Fibroblast of skin of abdomen (primary cell): ENCODE measurements at regions not wholly inside any gene's neighbourhood (a gene's known extent, or its start where the extent isn't known, plus 50 kb on each side); places are given as distances from the start of the nearest gene placed in this dataset.

Experiments
- DNase-seq: peaks from one replicate; pipeline ENCODE4 v3.0.0-alpha.2; 2013

- no peak for DNase-seq
Observed at GRCh38 chr2:60292242-60292641, 261.2 kb downstream of the BCL11A start.

- no peak for DNase-seq
Observed at GRCh38 chr2:60290509-60290908, 262.9 kb downstream of the BCL11A start.

GRCh38 chr2:60285626-60286316 lies 267.7 kb downstream of the BCL11A start:
- no peak for DNase-seq

- no peak for DNase-seq
Observed at GRCh38 chr2:60283626-60284025, 269.8 kb downstream of the BCL11A start.

GRCh38 chr2:60282886-60283285 lies 270.6 kb downstream of the BCL11A start:
- no peak for DNase-seq

GRCh38 chr2:60281730-60282129 lies 271.7 kb downstream of the BCL11A start:
- DNase-seq: no peak

GRCh38 chr2:60280238-60280637 lies 273.2 kb downstream of the BCL11A start:
- no peak for DNase-seq

GRCh38 chr2:60278906-60279305 lies 274.5 kb downstream of the BCL11A start:
- DNase-seq: no peak

- no peak for DNase-seq
Observed at GRCh38 chr2:60275958-60276357, 277.5 kb downstream of the BCL11A start.

- DNase-seq: no peak
Observed at GRCh38 chr2:60273836-60274235, 279.6 kb downstream of the BCL11A start.

- DNase-seq: no peak
Observed at GRCh38 chr2:60271713-60272112, 281.7 kb downstream of the BCL11A start.

GRCh38 chr2:60271131-60271530 lies 282.3 kb downstream of the BCL11A start:
- no peak for DNase-seq

GRCh38 chr2:60268661-60269060 lies 284.8 kb downstream of the BCL11A start:
- no peak for DNase-seq

- DNase-seq: no peak
Observed at GRCh38 chr2:60268032-60268431, 285.4 kb downstream of the BCL11A start.

- DNase-seq: no peak
Observed at GRCh38 chr2:60267122-60267521, 286.3 kb downstream of the BCL11A start.

- DNase-seq: no peak
Observed at GRCh38 chr2:60262178-60262577, 291.3 kb downstream of the BCL11A start.

- no peak for DNase-seq
Observed at GRCh38 chr2:60260639-60261296, 292.7 kb downstream of the BCL11A start.

- no peak for DNase-seq
Observed at GRCh38 chr2:60259781-60260180, 293.7 kb downstream of the BCL11A start.

GRCh38 chr2:60252581-60253150 lies 300.8 kb downstream of the BCL11A start:
- DNase-seq: no peak

GRCh38 chr2:60251247-60251646 lies 302.2 kb downstream of the BCL11A start:
- no peak for DNase-seq

- DNase-seq: no peak
Observed at GRCh38 chr2:60249879-60250278, 303.6 kb downstream of the BCL11A start.

- DNase-seq: no peak
Observed at GRCh38 chr2:60247471-60247870, 306.0 kb downstream of the BCL11A start.

- DNase-seq: no peak
Observed at GRCh38 chr2:60246583-60246982, 306.9 kb downstream of the BCL11A start.
